Calu3 (cell line): ENCODE measurements at regions not wholly inside any gene's neighbourhood (a gene's known extent, or its start where the extent isn't known, plus 50 kb on each side); places are given as distances from the start of the nearest gene placed in this dataset.

Experiments used
- BruUV-seq: library from RNA; stranded (reverse); fragments of 400-500 nt; replicated peaks from 2 replicates; lab custom pipeline; 2021; lab: Mats Ljungman, UMichigan
- CTCF ChIA-PET: fragments of 300-600 bp; sonication (Branson Sonifier 250); formaldehyde crosslinking; loops from one replicate; lab custom pipeline; 2022; ENCODE audit warnings: antibody characterized with exemption; lab: Charles Lee
- DNase-seq: peaks from one replicate; pipeline ENCODE4 v3.0.0; 2022
- H3K27ac Mint-ChIP-seq: one replicate; pipeline ENCODE4 v1.8.0; 2022; ENCODE audit warnings: mixed read lengths; ENCODE audit not compliant: unreplicated experiment
- H3K27me3 Mint-ChIP-seq: one replicate; pipeline ENCODE4 v1.8.0; 2022; ENCODE audit warnings: mixed read lengths; ENCODE audit not compliant: unreplicated experiment
- H3K36me3 Mint-ChIP-seq: one replicate; pipeline ENCODE4 v1.8.0; 2022; ENCODE audit warnings: mild to moderate bottlenecking, moderate library complexity, mixed read lengths; ENCODE audit not compliant: insufficient read depth, unreplicated experiment
- H3K4me1 Mint-ChIP-seq: one replicate; pipeline ENCODE4 v1.8.0; 2022; ENCODE audit warnings: mild to moderate bottlenecking, low read depth, mixed read lengths; ENCODE audit not compliant: unreplicated experiment
- H3K4me3 Mint-ChIP-seq: one replicate; pipeline ENCODE4 v1.8.0; 2022; ENCODE audit warnings: mild to moderate bottlenecking, low read depth, moderate library complexity, mixed read lengths; ENCODE audit not compliant: unreplicated experiment
- H3K9me3 Mint-ChIP-seq: one replicate; pipeline ENCODE4 v1.8.0; 2022; ENCODE audit warnings: low read depth, mixed read lengths; ENCODE audit not compliant: unreplicated experiment
- CTCF ChIP-seq: fragments of 200-600 bp; IDR thresholded peaks from one replicate; pipeline ENCODE4 v1.8.0; 2022; ENCODE audit warnings: antibody characterized with exemption; ENCODE audit not compliant: unreplicated experiment
- intact Hi-C: fragments of 100-400 bp; cut with micrococcal nuclease; formaldehyde crosslinking; loops from one replicate; pipeline ENCODE4 v1.10.0; 2022; ENCODE audit not compliant: unreplicated experiment

GRCh38 chr18:22021701-22022100 lies 147.7 kb upstream of the GATA6 start:
- Mint-ChIP-seq H3K36me3 (no peaks in the 10 kb centered on the region), H3K27me3 (no peaks in the 10 kb centered on the region), H3K9me3 (peaks cover 4% of the 10 kb centered on the region), H3K4me1 (peaks cover 25% of the 10 kb centered on the region), H3K27ac (no peak overlapping the region), H3K4me3 (no peak overlapping the region)
- no peak for TF ChIP-seq CTCF
- CTCF ChIA-PET, result no interaction called here
- DNase-seq, result no peak
- intact Hi-C loops, result no loop called here
- BruUV-seq, result no TSS peak

- Mint-ChIP-seq H3K9me3 (peaks cover 4% of the 10 kb centered on the region), H3K27me3 (no peaks in the 10 kb centered on the region), H3K4me1 (peaks cover 21% of the 10 kb centered on the region), H3K4me3 (no peak overlapping the region), H3K36me3 (no peaks in the 10 kb centered on the region), H3K27ac (no peak overlapping the region)
- BruUV-seq, result no TSS peak
- CTCF ChIA-PET, result interaction anchor here (0.7 kb wide), 1 partner anchor 136 kb away, joined by 4 read pairs; no protein-coding TSS in a partner anchor
- intact Hi-C loops, result no loop called here
- DNase-seq, result no peak
- no peak for TF ChIP-seq CTCF
Observed at GRCh38 chr18:22024924-22025323, 144.5 kb upstream of the GATA6 start.

DNA sequence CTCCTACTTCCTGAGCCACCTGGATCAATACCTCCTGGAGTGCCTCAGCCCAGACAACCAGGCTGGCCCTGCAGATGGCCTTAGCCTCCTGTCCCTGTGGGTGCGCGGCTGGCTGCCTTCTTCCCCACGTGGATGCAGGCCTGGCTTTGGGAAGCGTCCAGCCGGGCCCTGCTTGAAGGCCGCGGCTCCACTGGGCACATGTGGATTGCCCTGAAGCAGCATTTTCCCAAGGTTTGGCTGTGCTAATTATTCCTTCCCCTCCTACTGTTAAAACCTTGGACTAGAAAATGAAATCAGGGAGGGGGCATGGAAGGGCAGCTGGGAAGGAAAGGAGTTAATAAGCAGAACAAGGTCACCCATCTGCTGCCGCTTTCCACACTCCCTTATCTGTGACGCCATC lies 143.0 kb upstream of the GATA6 start:
- Mint-ChIP-seq H3K9me3 (peaks cover 4% of the 10 kb centered on the region), H3K4me3 (no peak overlapping the region), H3K4me1 (peaks cover 10% of the 10 kb centered on the region), H3K36me3 (no peaks in the 10 kb centered on the region), H3K27me3 (no peaks in the 10 kb centered on the region), H3K27ac (no peak overlapping the region)
- CTCF ChIA-PET, result no interaction called here
- BruUV-seq, result no TSS peak
- TF ChIP-seq CTCF, result no peak
- intact Hi-C loops, result no loop called here
- no peak for DNase-seq

- no peak for DNase-seq
- Mint-ChIP-seq H3K27ac (no peak overlapping the region), H3K4me3 (no peak overlapping the region), H3K4me1 (peaks cover 13% of the 10 kb centered on the region), H3K27me3 (no peaks in the 10 kb centered on the region), H3K9me3 (peaks cover 4% of the 10 kb centered on the region), H3K36me3 (no peaks in the 10 kb centered on the region)
- CTCF ChIA-PET, result no interaction called here
- no peak for TF ChIP-seq CTCF
- BruUV-seq, result no TSS peak
- intact Hi-C loops, result no loop called here
Observed at GRCh38 chr18:22026889-22027288, 142.5 kb upstream of the GATA6 start.
